H1 (cell line): ENCODE measurements at regions not wholly inside any gene's neighbourhood (a gene's known extent, or its start where the extent isn't known, plus 50 kb on each side); places are given as distances from the start of the nearest gene placed in this dataset.

Experiments used
- CTCF ChIA-PET: fragments of 300-600 bp; sonication (Branson Sonifier 250); formaldehyde crosslinking; loops from one replicate; lab custom pipeline; 2021; ENCODE audit not compliant: partially characterized antibody; lab: Charles Lee
- POLR2A ChIA-PET: fragments of 300-600 bp; sonication (Branson Sonifier 250); formaldehyde crosslinking; loops from one replicate; lab custom pipeline; 2021; ENCODE audit warnings: inconsistent platforms; ENCODE audit not compliant: partially characterized antibody; lab: Charles Lee
- DNase-seq, 2 experiments: peaks; one replicate each; pipeline versions ENCODE4 v3.0.0 to v3.0.0-alpha.2; 2010 to 2022; ENCODE audit warnings: low spot score in 2 of 2, low read depth in 1 of 2, mixed read lengths in 1 of 2
- FAIRE-seq: peaks from 2 replicates; lab custom pipeline; 2011; peaks lifted over from hg19 to GRCh38; lab: Jason Lieb, UNC
- H2AFZ ChIP-seq: 2 replicates; pipeline ENCODE4 v1.8.1; 2012; ENCODE audit warnings: low read length, inconsistent platforms
- H2AK5ac ChIP-seq: 2 replicates; pipeline ENCODE4 v1.6.1; 2013; ENCODE audit warnings: low read depth, low read length
- H2BK120ac ChIP-seq: replicated peaks from 2 replicates; pipeline ENCODE3; 2013; ENCODE audit warnings: low read depth, low read length, inconsistent platforms
- H2BK12ac ChIP-seq: 2 replicates; pipeline ENCODE4 v1.6.1; 2013; ENCODE audit warnings: low read depth, low read length
- H2BK15ac ChIP-seq: 2 replicates; pipeline ENCODE4 v1.6.1; 2013; ENCODE audit warnings: low read length
- H2BK20ac ChIP-seq: 2 replicates; pipeline ENCODE4 v1.6.1; 2013; ENCODE audit warnings: low read length
- H2BK5ac ChIP-seq: 2 replicates; pipeline ENCODE4 v1.6.1; 2013; ENCODE audit warnings: low read depth, low read length
- H3K14ac ChIP-seq: 2 replicates; pipeline ENCODE4 v1.6.1; 2013; ENCODE audit warnings: inconsistent platforms; ENCODE audit not compliant: insufficient read length
- H3K18ac ChIP-seq: 2 replicates; pipeline ENCODE4 v1.6.1; 2013; ENCODE audit warnings: low read length; ENCODE audit errors: extremely low read depth
- H3K23ac ChIP-seq: 2 replicates; pipeline ENCODE4 v1.6.1; 2013; ENCODE audit warnings: inconsistent platforms; ENCODE audit not compliant: insufficient read length
- H3K23me2 ChIP-seq: 2 replicates; pipeline ENCODE4 v1.6.1; 2013; ENCODE audit warnings: low read depth, low read length
- H3K27ac ChIP-seq: 2 replicates; pipeline ENCODE4 v1.6.1; 2011; ENCODE audit warnings: low read depth, low read length, inconsistent platforms
- H3K27me3 ChIP-seq, 4 experiments: replicated peaks in 1 of 4; 1 replicate in 1 of 4; 2 replicates in 3 of 4; pipeline versions ENCODE4 v1.6.1 to v1.8.1; 2011 to 2013; ENCODE audit warnings: low read length in 3 of 4, mild to moderate bottlenecking in 3 of 4, inconsistent platforms in 2 of 4, mixed read lengths in 2 of 4, moderate library complexity in 1 of 4; ENCODE audit not compliant: control insufficient read depth in 3 of 4, insufficient read depth in 3 of 4; ENCODE audit errors: extremely low read depth in 1 of 4
- H3K36me3 ChIP-seq, 4 experiments: 2 replicates each; pipeline versions ENCODE4 v1.6.1 to v1.8.1; 2011 to 2013; ENCODE audit warnings: mild to moderate bottlenecking in 4 of 4, low read length in 3 of 4, moderate library complexity in 2 of 4, control low read depth in 1 of 4, inconsistent platforms in 1 of 4; ENCODE audit not compliant: insufficient read depth in 4 of 4, control insufficient read depth in 2 of 4
- H3K4ac ChIP-seq: replicated peaks from 2 replicates; pipeline ENCODE3; 2013; ENCODE audit warnings: low read length, low read depth, mixed read lengths, inconsistent platforms; ENCODE audit not compliant: insufficient read length
- H3K4me1 ChIP-seq, 4 experiments: replicated peaks in 1 of 4; 1 replicate in 1 of 4; 2 replicates in 3 of 4; pipeline versions ENCODE4 v1.6.1 to v1.8.1; 2011 to 2013; ENCODE audit warnings: low read length in 3 of 4, inconsistent platforms in 2 of 4, mixed read lengths in 1 of 4; ENCODE audit not compliant: insufficient read depth in 4 of 4, control insufficient read depth in 3 of 4
- H3K4me2 ChIP-seq, 2 experiments: 2 replicates each; pipeline versions ENCODE4 v1.6.1 to v1.8.1; 2011 to 2013; ENCODE audit warnings: low read depth in 2 of 2, low read length in 2 of 2, control low read depth in 1 of 2, inconsistent platforms in 1 of 2, mild to moderate bottlenecking in 1 of 2; ENCODE audit not compliant: insufficient read depth in 1 of 2
- H3K4me3 ChIP-seq, 4 experiments: fragments of 200-600, 300-600 bp in 1 of 4; sonication (generic), shearing (Covaris generic), sonication (Bioruptor Twin) in 1 of 4; 2 replicates each; pipeline versions ENCODE4 v1.5.1 to v1.8.1; 2011 to 2016; ENCODE audit warnings: low read length in 4 of 4, low read depth in 3 of 4, control low read depth in 2 of 4, inconsistent platforms in 2 of 4, mild to moderate bottlenecking in 2 of 4, mixed read lengths in 1 of 4, moderate library complexity in 1 of 4; ENCODE audit not compliant: insufficient read depth in 2 of 4; ENCODE audit errors: extremely low read depth in 1 of 4
- H3K56ac ChIP-seq: replicated peaks from 2 replicates; pipeline ENCODE3; 2013; ENCODE audit warnings: low read depth, mild to moderate bottlenecking, mixed read lengths, low read length, inconsistent platforms; ENCODE audit not compliant: insufficient read length
- H3K79me1 ChIP-seq: 2 replicates; pipeline ENCODE4 v1.6.1; 2013; ENCODE audit warnings: low read depth, low read length, control low read depth
- H3K79me2 ChIP-seq, 2 experiments: 2 replicates each; pipeline versions ENCODE4 v1.6.1 to v1.8.1; 2012 to 2013; ENCODE audit warnings: low read length in 2 of 2, mild to moderate bottlenecking in 2 of 2, inconsistent platforms in 1 of 2; ENCODE audit not compliant: insufficient read depth in 2 of 2, control insufficient read depth in 1 of 2
- H3K9ac ChIP-seq, 4 experiments: replicated peaks in 1 of 4; 1 replicate in 1 of 4; 2 replicates in 3 of 4; pipeline versions ENCODE4 v1.6.1 to v1.8.1; 2011 to 2013; ENCODE audit warnings: low read depth in 3 of 4, low read length in 3 of 4, control low read depth in 2 of 4, mild to moderate bottlenecking in 2 of 4, moderate library complexity in 2 of 4, inconsistent platforms in 1 of 4; ENCODE audit errors: extremely low read depth in 1 of 4
- H3K9me3 ChIP-seq, 2 experiments: 2 replicates each; pipeline versions ENCODE4 v1.6.1 to v1.8.1; 2012 to 2013; ENCODE audit warnings: mild to moderate bottlenecking in 2 of 2, moderate library complexity in 2 of 2, control low read depth in 1 of 2, inconsistent platforms in 1 of 2, low read depth in 1 of 2, low read length in 1 of 2, mixed read lengths in 1 of 2; ENCODE audit not compliant: insufficient read depth in 2 of 2
- H4K20me1 ChIP-seq, 2 experiments: replicated peaks in 1 of 2; 2 replicates each; pipeline versions ENCODE3 to v1.8.1; 2011 to 2013; ENCODE audit warnings: inconsistent platforms in 2 of 2, low read length in 2 of 2, mild to moderate bottlenecking in 1 of 2; ENCODE audit not compliant: insufficient read depth in 2 of 2, control insufficient read depth in 1 of 2
- H4K5ac ChIP-seq: 2 replicates; pipeline ENCODE4 v1.6.1; 2013; ENCODE audit warnings: low read length, low read depth, mixed read lengths, inconsistent platforms; ENCODE audit not compliant: insufficient read length
- H4K8ac ChIP-seq: 2 replicates; pipeline ENCODE4 v1.8.0; 2013; ENCODE audit warnings: mild to moderate bottlenecking, moderate library complexity, low read length, inconsistent platforms; ENCODE audit not compliant: insufficient read depth; ENCODE audit errors: extremely low read depth
- H4K91ac ChIP-seq: replicated peaks from 2 replicates; pipeline ENCODE3; 2013; ENCODE audit warnings: low read length, mixed read lengths, inconsistent platforms; ENCODE audit not compliant: insufficient read length
- ATF2 ChIP-seq: IDR thresholded peaks from 2 replicates; pipeline ENCODE4 v1.6.1; 2012; ENCODE audit warnings: low read length, inconsistent platforms
- CBX8 ChIP-seq: fragments of 300-800, 300-1000 bp; sonication (generic); IDR thresholded peaks from 2 replicates; pipeline ENCODE4 v1.7.1; 2016; ENCODE audit warnings: low read depth, low read length, borderline replicate concordance
- CTBP2 ChIP-seq: IDR thresholded peaks from 2 replicates; pipeline ENCODE4 v1.7.0; 2011; ENCODE audit warnings: borderline replicate concordance, mild to moderate bottlenecking, moderate library complexity, mixed read lengths, low read length; ENCODE audit not compliant: insufficient read depth, insufficient read length
- HDAC2 ChIP-seq, 2 experiments: fragments of 300-600 bp in 1 of 2; sonication (generic) in 1 of 2; IDR thresholded peaks; 2 replicates each; pipeline ENCODE4 v1.6.1; 2011 to 2012; ENCODE audit warnings: low read depth in 2 of 2, low read length in 2 of 2, mild to moderate bottlenecking in 2 of 2, moderate library complexity in 2 of 2, borderline replicate concordance in 1 of 2, inconsistent platforms in 1 of 2
- KDM4A ChIP-seq: IDR thresholded peaks from one replicate; pipeline ENCODE4 v1.7.1; 2012; ENCODE audit warnings: low read depth, mild to moderate bottlenecking, moderate library complexity, low read length, inconsistent platforms; ENCODE audit not compliant: severe bottlenecking
- NANOG ChIP-seq: IDR thresholded peaks from 2 replicates; pipeline ENCODE4 v1.6.1; 2011; ENCODE audit warnings: low read length, low read depth, mild to moderate bottlenecking, inconsistent platforms; ENCODE audit not compliant: insufficient read depth, poor library complexity, severe bottlenecking
- POLR2AphosphoS5 ChIP-seq: IDR thresholded peaks from 2 replicates; pipeline ENCODE4 v1.6.1; 2011; ENCODE audit warnings: low read depth, low read length
- RFX5 ChIP-seq: IDR thresholded peaks from 2 replicates; pipeline ENCODE4 v1.6.1; 2011; ENCODE audit warnings: low read depth, low read length, improper control_type of control experiment, borderline replicate concordance
- RNF2 ChIP-seq: fragments of 200-900, 300-1000 bp; sonication (generic); IDR thresholded peaks from 2 replicates; pipeline ENCODE4 v1.7.1; 2016; ENCODE audit warnings: borderline replicate concordance, low read depth, mild to moderate bottlenecking, antibody characterized with exemption, low read length; ENCODE audit not compliant: poor library complexity, severe bottlenecking; ENCODE audit errors: missing control alignments
- RXRA ChIP-seq: IDR thresholded peaks from 2 replicates; pipeline ENCODE4 v1.6.1; 2011; ENCODE audit warnings: low read depth, mild to moderate bottlenecking, low read length, moderate library complexity; ENCODE audit not compliant: insufficient read depth
- SAP30 ChIP-seq: fragments of 300-600 bp; sonication (generic); IDR thresholded peaks from 2 replicates; pipeline ENCODE4 v1.7.1; 2012; ENCODE audit warnings: low read length, moderate library complexity, mild to moderate bottlenecking, inconsistent platforms; ENCODE audit not compliant: insufficient read depth, insufficient replicate concordance
- WGBS, 2 experiments: shearing (Covaris generic) in 1 of 2; methylation state at CpG; one replicate each; pipeline versions ENCODE4 v1.1.6 to v1.1.7; 2013 to 2015; ENCODE audit warnings: low lambda C conversion rate in 2 of 2, mixed read lengths in 2 of 2, inconsistent platforms in 1 of 2, low coverage in 1 of 2, missing lambda C conversion rate in 1 of 2; ENCODE audit not compliant: insufficient replicate concordance in 2 of 2, insufficient coverage in 1 of 2, insufficient read length in 1 of 2; ENCODE audit errors: extremely low coverage in 1 of 2, missing lambda C conversion rate in 1 of 2; 5-methylcytosine and 5-hydroxymethylcytosine counted together

DNA sequence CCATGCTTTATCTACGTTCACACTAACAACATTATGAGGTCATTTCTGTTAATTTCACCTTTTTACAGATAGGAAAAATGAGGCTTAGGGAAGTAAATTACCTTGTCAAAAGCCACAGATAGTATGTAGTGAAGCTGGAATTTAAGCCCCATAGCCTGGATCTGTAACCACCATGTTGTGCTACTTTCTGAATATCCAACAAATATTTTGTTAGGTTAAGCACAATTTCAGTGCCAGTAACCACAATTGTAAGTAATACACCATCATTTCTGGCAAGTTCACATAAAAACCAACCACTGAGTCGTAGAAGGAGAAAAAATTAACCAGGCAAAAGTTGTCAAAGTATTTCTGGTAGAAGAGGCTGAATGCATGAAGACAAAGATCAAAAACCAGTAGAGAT is 593.1 kb upstream of the CAMK1G start:
- Histone ChIP-seq H3K9ac (no peak overlapping the region), H3K4me3 (no peak overlapping the region), H4K20me1 (no peaks in the 10 kb centered on the region), H3K27ac (no peak overlapping the region), H4K5ac (no peak overlapping the region), H2AK5ac (no peak overlapping the region), H3K4me1 (no peaks in the 10 kb centered on the region), H3K18ac (no peak overlapping the region), H4K8ac (no peak overlapping the region), H3K4me2 (no peak overlapping the region), H2BK12ac (no peak overlapping the region), H2BK15ac (no peak overlapping the region), H3K9me3 (peaks cover 11 to 20% of the 10 kb centered on the region in 2 experiments), H2AFZ (no peak overlapping the region), H3K79me1 (no peaks in the 10 kb centered on the region), H3K23me2 (no peaks in the 10 kb centered on the region), H3K79me2 (no peaks in the 10 kb centered on the region), H3K4ac (no peak overlapping the region), H3K23ac (no peak overlapping the region), H3K56ac (no peak overlapping the region), H2BK20ac (no peak overlapping the region), H3K27me3 (no peaks in the 10 kb centered on the region), H4K91ac (no peak overlapping the region), H2BK120ac (no peak overlapping the region), H3K36me3 (no peaks in the 10 kb centered on the region), H3K14ac (no peak overlapping the region), H2BK5ac (no peak overlapping the region)
- no peak for DNase-seq
- WGBS, 2 experiments: 83% methylated on average over 2 of the region's 2 CpGs; no CpG with 5 or more reads in 1 of the 2 experiments
- POLR2A ChIA-PET: no interaction called here
- CTCF ChIA-PET: interaction anchor here (0.9 kb wide), 2 partner anchors 8 to 10 kb away, joined by 3 read pairs; no protein-coding TSS in a partner anchor
- no peak for FAIRE-seq
- TF ChIP-seq CTBP2 (no peak), RXRA (no peak), NANOG (no peak), RFX5 (no peak), CBX8 (no peak), HDAC2 (IDR thresholded peaks at IDR 0.05; ENCODE audit: borderline replicate concordance in 1 of 2, low read depth in 2 of 2, low read length in 2 of 2) (no peak), SAP30 (no peak), POLR2AphosphoS5 (no peak), RNF2 (no peak), KDM4A (no peak), ATF2 (no peak)
